ENCODE measurements at regions not wholly inside any gene's neighbourhood (a gene's known extent, or its start where the extent isn't known, plus 50 kb on each side); places are given as distances from the start of the nearest gene placed in this dataset.
"Not testable (repeated sequence)": the region's sequence is repeated elsewhere in the genome, so short reads cannot be mapped to it uniquely, and the experiment has no call there.

DNA sequence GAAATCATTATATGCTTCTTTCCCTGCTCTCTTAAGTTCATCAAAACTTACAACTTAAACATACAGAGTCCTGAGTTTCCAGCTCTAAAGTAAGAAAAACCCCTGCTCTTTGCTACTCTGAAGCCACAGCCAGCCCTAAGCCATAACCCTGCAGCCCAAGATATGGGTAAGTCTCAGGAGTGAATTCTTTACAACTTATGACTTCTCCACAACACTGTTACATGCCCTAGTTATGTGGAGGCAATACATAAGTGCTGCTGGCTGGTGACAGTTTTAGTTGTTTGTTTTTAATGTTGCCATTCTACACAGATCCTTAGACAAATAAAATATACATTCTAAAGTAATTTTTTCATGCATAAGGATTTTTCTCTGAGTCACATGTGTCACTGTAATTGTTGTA is 100.2 kb downstream of the FBXO8 start:
- Histone ChIP-seq H3K4me1 (ENCODE audit: control insufficient read depth in 2 of 2, insufficient read depth in 2 of 2, low read length in 1 of 2) (no peaks in the 10 kb centered on the region), H3K27ac (ENCODE audit: low read depth in 2 of 2, low read length in 1 of 2) (no peak overlapping the region), H3K9me3 (ENCODE audit: control insufficient read depth in 2 of 2, insufficient read depth in 1 of 2, low read depth in 1 of 2, low read length in 1 of 2) (no peaks in the 10 kb centered on the region), H3K36me3 (ENCODE audit: control insufficient read depth in 2 of 2, insufficient read depth in 2 of 2, low read length in 1 of 2) (no peaks in the 10 kb centered on the region), H3K4me3 (ENCODE audit: low read depth in 1 of 2, low read length in 2 of 2) (no peak overlapping the region), H3K27me3 (ENCODE audit: control insufficient read depth in 1 of 2, insufficient read depth in 2 of 2, low read length in 2 of 2) (no peaks in the 10 kb centered on the region)

DNA sequence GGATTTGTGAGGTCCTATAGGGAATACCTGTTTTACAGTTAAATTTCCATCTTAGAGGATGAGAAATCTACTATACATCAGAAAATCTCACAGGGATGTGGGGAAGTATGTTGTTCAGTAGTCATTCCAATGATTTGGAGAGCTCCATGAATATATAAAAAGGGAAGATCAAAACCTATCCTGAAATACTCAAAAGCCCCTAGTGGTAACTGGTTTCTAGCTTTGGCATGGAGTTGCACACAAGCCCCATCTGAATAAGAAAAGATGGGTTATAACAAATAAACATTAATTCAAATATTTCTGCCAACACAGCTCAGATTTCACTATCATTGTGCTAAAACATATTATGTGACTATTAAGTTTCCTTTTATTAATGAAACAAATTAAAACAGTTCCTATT is 101.6 kb downstream of the FBXO8 start:
- Histone ChIP-seq H3K9me3 (ENCODE audit: control insufficient read depth in 2 of 2, insufficient read depth in 1 of 2, low read depth in 1 of 2, low read length in 1 of 2) (no peaks in the 10 kb centered on the region), H3K36me3 (ENCODE audit: control insufficient read depth in 2 of 2, insufficient read depth in 2 of 2, low read length in 1 of 2) (no peaks in the 10 kb centered on the region), H3K4me1 (ENCODE audit: control insufficient read depth in 2 of 2, insufficient read depth in 2 of 2, low read length in 1 of 2) (no peaks in the 10 kb centered on the region), H3K4me3 (ENCODE audit: low read depth in 1 of 2, low read length in 2 of 2) (no peak overlapping the region), H3K27ac (ENCODE audit: low read depth in 2 of 2, low read length in 1 of 2) (no peak overlapping the region), H3K27me3 (ENCODE audit: control insufficient read depth in 1 of 2, insufficient read depth in 2 of 2, low read length in 2 of 2) (no peaks in the 10 kb centered on the region)

- WGBS, 2 donors = 15 to 24% methylated on average over 1 of the region's 1 CpG
- Histone ChIP-seq H3K4me1 (ENCODE audit: control insufficient read depth in 2 of 2, insufficient read depth in 2 of 2, low read length in 1 of 2) (no peaks in the 10 kb centered on the region), H3K27ac (ENCODE audit: low read depth in 2 of 2, low read length in 1 of 2) (no peak overlapping the region), H3K4me3 (ENCODE audit: low read depth in 1 of 2, low read length in 2 of 2) (no peak overlapping the region), H3K36me3 (ENCODE audit: control insufficient read depth in 2 of 2, insufficient read depth in 2 of 2, low read length in 1 of 2) (no peaks in the 10 kb centered on the region), H3K9me3 (ENCODE audit: control insufficient read depth in 2 of 2, insufficient read depth in 1 of 2, low read depth in 1 of 2, low read length in 1 of 2) (no peaks in the 10 kb centered on the region), H3K27me3 (ENCODE audit: control insufficient read depth in 1 of 2, insufficient read depth in 2 of 2, low read length in 2 of 2) (peaks cover 0 to 3% of the 10 kb centered on the region in 2 donors)
Observed at GRCh38 chr4:174177536-174177935, 105.9 kb downstream of the FBXO8 start.

DNA sequence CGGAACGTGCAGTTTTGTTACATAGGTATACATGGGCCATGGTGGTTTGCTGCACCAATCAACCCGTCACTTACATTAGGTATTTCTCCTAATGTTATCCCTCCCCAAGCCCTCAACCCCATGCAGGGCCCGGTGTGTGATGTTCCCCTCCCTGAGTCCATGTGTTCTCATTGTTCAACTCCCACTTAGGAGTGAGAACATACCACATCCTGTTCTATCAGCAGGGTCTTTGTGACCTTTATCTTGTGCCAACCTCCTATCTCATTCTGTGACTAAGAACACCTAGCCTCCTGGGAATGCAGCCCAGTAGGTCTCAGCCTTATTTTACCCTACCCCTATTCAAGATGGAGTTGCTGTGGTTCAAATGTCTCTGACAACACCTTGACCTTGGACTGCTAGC is 107.6 kb downstream of the FBXO8 start:
- H3K36me3 ChIP-seq (ENCODE audit: control insufficient read depth in 2 of 2, insufficient read depth in 2 of 2, low read length in 1 of 2); H3K4me3 ChIP-seq (ENCODE audit: low read depth in 1 of 2, low read length in 2 of 2); H3K4me1 ChIP-seq (ENCODE audit: control insufficient read depth in 2 of 2, insufficient read depth in 2 of 2, low read length in 1 of 2); H3K27ac ChIP-seq (ENCODE audit: low read depth in 2 of 2, low read length in 1 of 2); H3K9me3 ChIP-seq (ENCODE audit: control insufficient read depth in 2 of 2, insufficient read depth in 1 of 2, low read depth in 1 of 2, low read length in 1 of 2); H3K27me3 ChIP-seq (ENCODE audit: control insufficient read depth in 1 of 2, insufficient read depth in 2 of 2, low read length in 2 of 2): not testable (repeated sequence)
- WGBS, 2 donors = 85 to 91% methylated on average over 4 of the region's 4 CpGs

DNA sequence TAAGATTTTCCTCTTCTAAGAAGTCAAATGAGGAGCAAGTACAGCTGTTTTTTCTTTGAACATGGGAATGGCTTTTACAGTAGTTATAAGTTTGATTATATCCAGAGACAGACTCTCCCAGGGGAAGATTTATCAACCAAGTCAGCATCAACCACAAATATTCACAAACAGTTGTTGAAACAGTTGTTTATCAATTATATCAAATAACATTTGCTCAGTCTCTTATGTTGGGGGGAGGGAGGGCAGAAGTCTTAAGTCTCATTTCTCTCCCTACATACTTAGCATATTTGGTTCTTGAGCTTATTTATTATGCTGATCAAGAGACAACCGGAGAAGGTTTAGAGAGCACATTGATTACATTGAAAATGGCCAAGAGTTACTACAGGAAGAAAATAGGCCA is 110.1 kb downstream of the FBXO8 start:
- H3K27ac ChIP-seq (ENCODE audit: low read depth in 2 of 2, low read length in 1 of 2) = no peak overlapping the region
- H3K27me3 ChIP-seq (ENCODE audit: control insufficient read depth in 1 of 2, insufficient read depth in 2 of 2, low read length in 2 of 2) = peaks cover 0 to 3% of the 10 kb centered on the region in 2 donors
- WGBS, 2 donors = 59 to 65% methylated on average over 1 of the region's 1 CpG
- H3K4me3 ChIP-seq (ENCODE audit: low read depth in 1 of 2, low read length in 2 of 2) = no peak overlapping the region
- no peaks in the 10 kb centered on the region for H3K36me3 ChIP-seq (ENCODE audit: control insufficient read depth in 2 of 2, insufficient read depth in 2 of 2, low read length in 1 of 2)
- H3K4me1 ChIP-seq (ENCODE audit: control insufficient read depth in 2 of 2, insufficient read depth in 2 of 2, low read length in 1 of 2) = no peaks in the 10 kb centered on the region
- H3K9me3 ChIP-seq (ENCODE audit: control insufficient read depth in 2 of 2, insufficient read depth in 1 of 2, low read depth in 1 of 2, low read length in 1 of 2) = no peaks in the 10 kb centered on the region

DNA sequence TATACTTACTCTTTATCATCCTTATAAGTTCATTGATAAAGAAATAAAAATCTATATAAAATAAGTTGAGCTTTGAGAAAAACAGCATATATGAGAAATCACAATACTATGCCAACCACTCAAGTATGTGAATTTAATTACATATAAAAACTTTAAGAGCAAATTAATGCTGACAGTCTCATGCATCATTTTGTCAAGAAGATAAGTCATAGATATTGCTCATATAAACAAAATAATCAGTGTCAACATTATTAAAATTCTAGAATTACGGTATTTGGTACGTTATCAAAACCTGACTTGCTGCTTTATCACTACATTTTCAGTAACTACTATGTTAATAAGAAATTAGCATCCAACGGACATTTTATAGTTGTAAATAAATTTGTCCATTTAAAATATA is 111.2 kb downstream of the FBXO8 start:
- WGBS, 2 donors = 69 to 71% methylated on average over 3 of the region's 3 CpGs

GRCh38 chr4:174170906-174171305 is 112.6 kb downstream of the FBXO8 start:
- Histone ChIP-seq H3K27me3 (ENCODE audit: control insufficient read depth in 1 of 2, insufficient read depth in 2 of 2, low read length in 2 of 2) (no peaks in the 10 kb centered on the region), H3K4me1 (ENCODE audit: control insufficient read depth in 2 of 2, insufficient read depth in 2 of 2, low read length in 1 of 2) (no peaks in the 10 kb centered on the region), H3K36me3 (ENCODE audit: control insufficient read depth in 2 of 2, insufficient read depth in 2 of 2, low read length in 1 of 2) (no peaks in the 10 kb centered on the region), H3K9me3 (ENCODE audit: control insufficient read depth in 2 of 2, insufficient read depth in 1 of 2, low read depth in 1 of 2, low read length in 1 of 2) (no peaks in the 10 kb centered on the region), H3K4me3 (ENCODE audit: low read depth in 1 of 2, low read length in 2 of 2) (no peak overlapping the region), H3K27ac (ENCODE audit: low read depth in 2 of 2, low read length in 1 of 2) (no peak overlapping the region)
- WGBS, 2 donors = 79 to 83% methylated on average over 1 of the region's 1 CpG

More for the DNA sequence above, 111.2 kb downstream of the FBXO8 start:
- Histone ChIP-seq H3K36me3 (ENCODE audit: control insufficient read depth in 2 of 2, insufficient read depth in 2 of 2, low read length in 1 of 2) (no peaks in the 10 kb centered on the region), H3K27me3 (ENCODE audit: control insufficient read depth in 1 of 2, insufficient read depth in 2 of 2, low read length in 2 of 2) (peaks cover 0 to 3% of the 10 kb centered on the region in 2 donors), H3K27ac (ENCODE audit: low read depth in 2 of 2, low read length in 1 of 2) (no peak overlapping the region), H3K9me3 (ENCODE audit: control insufficient read depth in 2 of 2, insufficient read depth in 1 of 2, low read depth in 1 of 2, low read length in 1 of 2) (no peaks in the 10 kb centered on the region), H3K4me1 (ENCODE audit: control insufficient read depth in 2 of 2, insufficient read depth in 2 of 2, low read length in 1 of 2) (no peaks in the 10 kb centered on the region), H3K4me3 (ENCODE audit: low read depth in 1 of 2, low read length in 2 of 2) (no peak overlapping the region)

- Histone ChIP-seq H3K27ac (ENCODE audit: low read depth in 2 of 2, low read length in 1 of 2) (no peak overlapping the region), H3K4me3 (ENCODE audit: low read depth in 1 of 2, low read length in 2 of 2) (no peak overlapping the region), H3K9me3 (ENCODE audit: control insufficient read depth in 2 of 2, insufficient read depth in 1 of 2, low read depth in 1 of 2, low read length in 1 of 2) (no peaks in the 10 kb centered on the region), H3K36me3 (ENCODE audit: control insufficient read depth in 2 of 2, insufficient read depth in 2 of 2, low read length in 1 of 2) (no peaks in the 10 kb centered on the region), H3K4me1 (ENCODE audit: control insufficient read depth in 2 of 2, insufficient read depth in 2 of 2, low read length in 1 of 2) (no peaks in the 10 kb centered on the region), H3K27me3 (ENCODE audit: control insufficient read depth in 1 of 2, insufficient read depth in 2 of 2, low read length in 2 of 2) (no peaks in the 10 kb centered on the region)
- 92 to 96% methylated on average over 7 of the region's 7 CpGs for WGBS, 2 donors
Observed at GRCh38 chr4:174170091-174170490, 113.4 kb downstream of the FBXO8 start.

DNA sequence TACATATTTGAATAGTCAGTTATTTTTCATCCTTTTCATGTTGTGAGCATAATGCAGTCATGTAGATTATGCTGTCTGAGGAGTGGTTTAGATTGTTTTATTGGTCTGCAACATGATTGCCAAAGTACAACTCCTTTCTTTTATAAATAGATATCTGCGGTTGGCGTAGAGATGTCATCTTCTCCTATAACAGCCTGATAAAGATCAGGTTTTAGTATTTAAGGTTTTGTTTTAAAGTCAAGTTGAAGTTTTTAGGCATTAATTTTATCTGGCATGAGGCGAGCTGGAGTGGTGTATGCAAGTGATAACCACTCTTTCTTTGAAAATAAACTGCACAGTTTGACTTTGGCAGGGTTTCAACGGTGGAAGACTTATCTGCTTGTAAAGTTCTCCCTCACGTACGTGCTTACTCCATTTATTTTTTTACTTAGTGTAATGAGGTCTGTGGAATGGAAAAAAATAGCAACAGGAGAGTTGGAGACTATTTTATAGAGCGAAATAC is 126.3 kb downstream of the FBXO8 start:
- H3K4me1 ChIP-seq (ENCODE audit: control insufficient read depth in 2 of 2, insufficient read depth in 2 of 2, low read length in 1 of 2) = no peaks in the 10 kb centered on the region
- no peaks in the 10 kb centered on the region for H3K27me3 ChIP-seq (ENCODE audit: control insufficient read depth in 1 of 2, insufficient read depth in 2 of 2, low read length in 2 of 2)
- H3K9me3 ChIP-seq (ENCODE audit: control insufficient read depth in 2 of 2, insufficient read depth in 1 of 2, low read depth in 1 of 2, low read length in 1 of 2) = no peaks in the 10 kb centered on the region
- no peak overlapping the region for H3K27ac ChIP-seq (ENCODE audit: low read depth in 2 of 2, low read length in 1 of 2)
- H3K36me3 ChIP-seq (ENCODE audit: control insufficient read depth in 2 of 2, insufficient read depth in 2 of 2, low read length in 1 of 2) = no peaks in the 10 kb centered on the region
- 39 to 46% methylated on average over 7 of the region's 7 CpGs for WGBS, 2 donors
- no peak overlapping the region for H3K4me3 ChIP-seq (ENCODE audit: low read depth in 1 of 2, low read length in 2 of 2)

DNA sequence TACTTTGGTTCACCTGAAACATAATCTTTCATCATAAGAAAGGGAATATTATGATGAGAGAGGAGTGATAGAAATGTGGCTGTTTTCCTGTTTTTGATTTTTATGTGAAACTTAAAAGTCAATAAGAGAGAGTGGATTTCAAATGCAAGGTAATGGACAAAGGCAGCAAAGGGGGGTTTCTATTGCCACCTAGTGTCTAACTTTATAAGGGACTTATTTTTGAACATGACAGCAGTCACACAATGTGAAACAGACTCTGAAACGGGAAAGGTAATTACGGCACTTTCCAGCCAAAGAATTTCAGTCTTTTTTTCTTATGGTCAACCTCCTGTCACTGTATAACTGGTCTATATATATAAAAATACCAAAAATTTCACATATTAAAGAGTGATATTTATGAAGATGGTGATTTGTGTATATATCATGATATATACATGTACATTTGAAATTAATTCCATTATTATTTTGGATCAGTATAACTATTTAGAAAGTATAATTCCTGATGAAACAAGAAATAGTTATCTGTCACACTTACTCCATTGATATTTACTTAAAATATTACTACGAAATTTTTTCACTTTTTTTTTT is 127.1 kb downstream of the FBXO8 start:
- Histone ChIP-seq H3K36me3 (ENCODE audit: control insufficient read depth in 2 of 2, insufficient read depth in 2 of 2, low read length in 1 of 2) (no peaks in the 10 kb centered on the region), H3K27me3 (ENCODE audit: control insufficient read depth in 1 of 2, insufficient read depth in 2 of 2, low read length in 2 of 2) (no peaks in the 10 kb centered on the region), H3K4me1 (ENCODE audit: control insufficient read depth in 2 of 2, insufficient read depth in 2 of 2, low read length in 1 of 2) (no peaks in the 10 kb centered on the region), H3K27ac (ENCODE audit: low read depth in 2 of 2, low read length in 1 of 2) (no peak overlapping the region), H3K4me3 (ENCODE audit: low read depth in 1 of 2, low read length in 2 of 2) (no peak overlapping the region), H3K9me3 (ENCODE audit: control insufficient read depth in 2 of 2, insufficient read depth in 1 of 2, low read depth in 1 of 2, low read length in 1 of 2) (no peaks in the 10 kb centered on the region)
- WGBS, 2 donors = 8 to 17% methylated on average over 3 of the region's 3 CpGs
